Activated CD4-positive, alpha-beta memory T cell treated with anti-CD3 and anti-CD28 coated beads, Interleukin-2, amount 10 ng/mL, durations not matched to agents 7 days and 5 days (primary cell): ENCODE measurements at regions not wholly inside any gene's neighbourhood (a gene's known extent, or its start where the extent isn't known, plus 50 kb on each side); places are given as distances from the start of the nearest gene placed in this dataset.

Experiments
- CTCF ChIA-PET: fragments of 350-600 bp; sonication (Branson Sonifier 250); formaldehyde crosslinking; loops from one replicate; lab custom pipeline; 2021; ENCODE audit warnings: antibody characterized with exemption, inconsistent platforms; lab: Charles Lee
- POLR2A ChIA-PET: fragments of 350-600 bp; sonication (Branson Sonifier 250); formaldehyde crosslinking; loops from one replicate; lab custom pipeline; 2021; ENCODE audit warnings: antibody characterized with exemption; lab: Charles Lee
- DNase-seq: peaks from one replicate; pipeline ENCODE4 v3.0.0-alpha.2; 2020
- H3K27ac Mint-ChIP-seq: one replicate; pipeline ENCODE4 v1.8.0; 2021; ENCODE audit warnings: mild to moderate bottlenecking, mixed read lengths
- H3K27me3 Mint-ChIP-seq: one replicate; pipeline ENCODE4 v1.8.0; 2021; ENCODE audit warnings: mixed read lengths
- H3K36me3 Mint-ChIP-seq: one replicate; pipeline ENCODE4 v1.8.0; 2021; ENCODE audit warnings: low read depth, mixed read lengths
- H3K4me1 Mint-ChIP-seq: one replicate; pipeline ENCODE4 v1.8.0; 2021; ENCODE audit warnings: mixed read lengths
- H3K4me3 Mint-ChIP-seq: one replicate; pipeline ENCODE4 v1.8.0; 2021; ENCODE audit warnings: mild to moderate bottlenecking, mixed read lengths
- H3K9me3 Mint-ChIP-seq: one replicate; pipeline ENCODE4 v1.8.0; 2021; ENCODE audit warnings: mixed read lengths

GRCh38 chr12:60992087-60992486 is 1268.1 kb upstream of the USP15 start:
- Mint-ChIP-seq H3K36me3 (no peaks in the 10 kb centered on the region), H3K27me3 (no peaks in the 10 kb centered on the region), H3K4me1 (no peaks in the 10 kb centered on the region), H3K4me3 (no peak overlapping the region), H3K9me3 (no peaks in the 10 kb centered on the region), H3K27ac (no peak overlapping the region)
- ChIA-PET POLR2A (no interaction called here), CTCF (no interaction called here)
- no peak for DNase-seq

DNA sequence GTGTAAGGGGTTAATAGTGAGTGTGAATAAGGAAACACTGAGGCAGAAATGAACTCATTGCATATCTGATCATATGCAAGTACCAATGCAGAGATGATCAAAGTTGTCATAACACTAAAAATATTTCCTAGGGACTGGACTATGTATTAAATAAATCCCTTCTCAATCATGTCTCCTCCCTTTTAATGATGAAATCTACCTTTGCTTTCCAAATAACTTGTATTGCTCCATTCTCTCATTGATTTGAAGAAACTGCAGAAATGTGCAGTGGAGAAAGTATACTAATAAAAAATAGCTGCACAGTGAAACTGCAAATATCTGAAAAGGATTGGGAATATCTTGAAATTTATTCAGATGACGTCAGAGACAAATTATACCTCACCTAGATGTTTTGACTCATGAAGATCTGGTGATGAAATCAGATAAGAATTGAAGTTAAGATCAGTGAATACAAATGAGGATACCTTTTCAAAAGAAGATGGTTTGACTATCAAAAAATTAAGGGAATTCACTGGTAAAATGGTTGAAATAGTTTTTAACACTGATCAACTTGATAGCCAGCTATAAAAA is 1264.9 kb upstream of the USP15 start:
- CTCF ChIA-PET, result no interaction called here
- no peaks in the 10 kb centered on the region for H3K36me3 Mint-ChIP-seq

GRCh38 chr12:60997869-60998378 is 1262.3 kb upstream of the USP15 start:
- Mint-ChIP-seq H3K4me3 (no peak overlapping the region), H3K36me3 (no peaks in the 10 kb centered on the region), H3K27ac (no peak overlapping the region), H3K4me1 (no peaks in the 10 kb centered on the region), H3K9me3 (peaks cover 6% of the 10 kb centered on the region), H3K27me3 (no peaks in the 10 kb centered on the region)
- ChIA-PET POLR2A (no interaction called here), CTCF (no interaction called here)
- DNase-seq, result no peak

More for the DNA sequence above, 1264.9 kb upstream of the USP15 start:
- Mint-ChIP-seq H3K9me3 (peaks cover 4% of the 10 kb centered on the region), H3K4me3 (no peak overlapping the region), H3K4me1 (no peaks in the 10 kb centered on the region), H3K27ac (no peak overlapping the region), H3K27me3 (no peaks in the 10 kb centered on the region)
- DNase-seq, result no peak
- POLR2A ChIA-PET, result no interaction called here

DNA sequence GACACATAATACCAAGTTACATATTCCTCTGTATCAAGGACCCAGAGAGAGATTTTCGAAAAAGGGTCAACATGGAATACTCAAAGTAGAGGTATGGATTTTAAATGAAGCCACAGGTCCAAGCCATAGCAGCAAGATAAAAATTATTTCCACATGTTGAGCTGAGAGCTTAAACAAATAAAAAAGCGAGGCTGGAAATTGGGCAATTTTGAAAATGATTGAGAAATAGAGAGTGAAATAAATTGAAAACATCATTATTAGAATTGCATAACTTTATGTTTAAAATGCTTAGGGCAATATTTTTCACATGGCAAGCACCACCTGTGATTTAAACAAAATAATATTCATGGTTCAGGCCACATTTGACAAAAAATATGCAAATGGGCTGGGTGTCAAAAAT is 1251.0 kb upstream of the USP15 start:
- POLR2A ChIA-PET, result no interaction called here
- Mint-ChIP-seq H3K36me3 (no peaks in the 10 kb centered on the region), H3K4me1 (no peaks in the 10 kb centered on the region), H3K4me3 (no peak overlapping the region), H3K9me3 (no peaks in the 10 kb centered on the region), H3K27ac (no peak overlapping the region), H3K27me3 (no peaks in the 10 kb centered on the region)
- no peak for DNase-seq
- CTCF ChIA-PET, result no interaction called here

- no peak for DNase-seq
- no peaks in the 10 kb centered on the region for H3K27me3 Mint-ChIP-seq
- no peaks in the 10 kb centered on the region for H3K4me1 Mint-ChIP-seq
- H3K36me3 Mint-ChIP-seq, result no peaks in the 10 kb centered on the region
- H3K27ac Mint-ChIP-seq, result no peak overlapping the region
- CTCF ChIA-PET, result no interaction called here
- POLR2A ChIA-PET, result no interaction called here
- no peaks in the 10 kb centered on the region for H3K9me3 Mint-ChIP-seq
- H3K4me3 Mint-ChIP-seq, result no peak overlapping the region
Observed at GRCh38 chr12:61011767-61012423, 1248.3 kb upstream of the USP15 start.

GRCh38 chr12:61018571-61018970 is 1241.6 kb upstream of the USP15 start:
- POLR2A ChIA-PET, result no interaction called here
- no peaks in the 10 kb centered on the region for H3K27me3 Mint-ChIP-seq
- H3K36me3 Mint-ChIP-seq, result no peaks in the 10 kb centered on the region
- H3K9me3 Mint-ChIP-seq, result peaks cover 24% of the 10 kb centered on the region
- no peak for DNase-seq
- no peaks in the 10 kb centered on the region for H3K4me1 Mint-ChIP-seq
- no peak overlapping the region for H3K4me3 Mint-ChIP-seq
- no peak overlapping the region for H3K27ac Mint-ChIP-seq
- CTCF ChIA-PET, result no interaction called here

- Mint-ChIP-seq H3K36me3 (no peaks in the 10 kb centered on the region), H3K4me1 (no peaks in the 10 kb centered on the region), H3K27me3 (no peaks in the 10 kb centered on the region), H3K9me3 (peaks cover 30% of the 10 kb centered on the region), H3K27ac (no peak overlapping the region), H3K4me3 (no peak overlapping the region)
- DNase-seq, result no peak
- CTCF ChIA-PET, result no interaction called here
- POLR2A ChIA-PET, result no interaction called here
Observed at GRCh38 chr12:61023231-61023630, 1237.0 kb upstream of the USP15 start.

DNA sequence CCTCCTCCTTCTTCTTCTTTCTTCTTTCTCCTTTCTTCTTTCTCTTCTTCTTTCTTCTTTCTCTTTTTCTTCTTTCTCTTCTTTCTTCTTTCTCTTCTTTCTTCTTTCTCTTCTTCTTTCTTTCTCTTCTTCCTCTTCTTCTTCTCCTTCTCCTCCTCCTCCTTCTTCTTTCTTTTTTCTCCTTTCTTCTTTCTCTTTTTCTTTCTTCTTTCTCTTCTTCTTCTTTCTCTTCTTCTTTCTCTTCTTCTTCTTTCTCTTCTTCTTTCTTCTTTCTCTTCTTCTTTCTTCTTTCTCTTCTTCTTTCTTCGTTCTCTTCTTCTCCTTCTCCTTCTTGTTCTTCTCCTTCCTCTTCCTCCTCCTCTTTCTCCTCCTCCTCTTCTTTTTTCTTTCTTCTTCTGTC is 1230.7 kb upstream of the USP15 start:
- no peak overlapping the region for H3K4me3 Mint-ChIP-seq
- no peak overlapping the region for H3K27ac Mint-ChIP-seq
- H3K9me3 Mint-ChIP-seq, result peaks cover 15% of the 10 kb centered on the region
- DNase-seq, result no peak
- H3K27me3 Mint-ChIP-seq, result no peaks in the 10 kb centered on the region
- no peaks in the 10 kb centered on the region for H3K4me1 Mint-ChIP-seq
- ChIA-PET CTCF (no interaction called here), POLR2A (no interaction called here)
- no peaks in the 10 kb centered on the region for H3K36me3 Mint-ChIP-seq

- no peak overlapping the region for H3K4me3 Mint-ChIP-seq
- H3K9me3 Mint-ChIP-seq, result peaks cover 10% of the 10 kb centered on the region
- ChIA-PET POLR2A (no interaction called here), CTCF (no interaction called here)
- no peaks in the 10 kb centered on the region for H3K36me3 Mint-ChIP-seq
- no peak for DNase-seq
- H3K4me1 Mint-ChIP-seq, result no peaks in the 10 kb centered on the region
- no peaks in the 10 kb centered on the region for H3K27me3 Mint-ChIP-seq
- H3K27ac Mint-ChIP-seq, result no peak overlapping the region
Observed at GRCh38 chr12:61037792-61038191, 1222.4 kb upstream of the USP15 start.

GRCh38 chr12:61043838-61044237 is 1216.4 kb upstream of the USP15 start:
- Mint-ChIP-seq H3K4me3 (no peak overlapping the region), H3K9me3 (peaks cover 4% of the 10 kb centered on the region), H3K4me1 (no peaks in the 10 kb centered on the region), H3K27ac (no peak overlapping the region), H3K36me3 (no peaks in the 10 kb centered on the region), H3K27me3 (no peaks in the 10 kb centered on the region)
- no peak for DNase-seq
- POLR2A ChIA-PET, result no interaction called here
- CTCF ChIA-PET, result no interaction called here

GRCh38 chr12:61044766-61045165 is 1215.4 kb upstream of the USP15 start:
- no peaks in the 10 kb centered on the region for H3K27me3 Mint-ChIP-seq
- ChIA-PET POLR2A (no interaction called here), CTCF (no interaction called here)
- no peaks in the 10 kb centered on the region for H3K36me3 Mint-ChIP-seq
- no peak for DNase-seq
- H3K4me1 Mint-ChIP-seq, result no peaks in the 10 kb centered on the region
- no peak overlapping the region for H3K4me3 Mint-ChIP-seq
- H3K27ac Mint-ChIP-seq, result no peak overlapping the region
- peaks cover 4% of the 10 kb centered on the region for H3K9me3 Mint-ChIP-seq

DNA sequence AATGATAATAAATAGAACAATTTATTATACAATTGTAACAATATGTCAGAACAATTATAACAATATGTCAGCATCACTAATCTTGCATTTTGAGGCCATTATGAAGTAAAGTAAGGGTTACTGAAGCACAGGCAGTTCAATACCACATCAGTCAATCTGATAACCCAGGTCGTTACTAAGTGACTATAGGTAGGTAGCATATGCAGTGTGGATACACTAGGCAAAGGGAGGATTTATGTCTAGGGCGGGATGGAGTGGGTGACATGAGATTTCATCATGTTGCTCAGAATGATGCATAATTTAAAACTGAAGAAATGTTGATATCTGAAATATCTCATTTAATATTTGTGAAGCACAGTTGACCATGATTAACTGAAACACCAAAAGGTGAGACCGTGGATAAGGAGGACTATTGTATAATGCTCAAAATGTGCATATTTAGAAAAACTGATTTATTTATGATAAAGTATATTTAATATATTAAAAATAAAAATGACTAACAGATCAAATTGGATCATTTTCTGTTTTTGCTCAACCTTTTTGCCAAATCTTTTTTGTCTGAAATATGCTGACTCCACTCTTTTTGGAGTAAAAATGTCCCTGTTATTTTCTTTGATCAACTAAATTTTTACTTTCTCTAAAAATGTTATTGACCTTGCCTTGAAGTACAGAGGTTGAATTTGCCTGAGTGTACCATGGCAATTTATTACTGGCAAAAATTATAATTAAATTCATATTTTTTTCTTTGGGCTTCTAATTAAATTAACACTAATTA is 1189.4 kb upstream of the USP15 start:
- Mint-ChIP-seq H3K36me3 (no peaks in the 10 kb centered on the region), H3K27ac (no peak overlapping the region), H3K4me3 (no peak overlapping the region), H3K27me3 (no peaks in the 10 kb centered on the region), H3K4me1 (no peaks in the 10 kb centered on the region), H3K9me3 (no peaks in the 10 kb centered on the region)
- CTCF ChIA-PET, result no interaction called here
- no peak for DNase-seq
- POLR2A ChIA-PET, result no interaction called here

GRCh38 chr12:61072717-61073116 is 1187.5 kb upstream of the USP15 start:
- no peak overlapping the region for H3K4me3 Mint-ChIP-seq
- no peak overlapping the region for H3K27ac Mint-ChIP-seq
- no peaks in the 10 kb centered on the region for H3K36me3 Mint-ChIP-seq
- H3K4me1 Mint-ChIP-seq, result no peaks in the 10 kb centered on the region
- no peaks in the 10 kb centered on the region for H3K27me3 Mint-ChIP-seq
- CTCF ChIA-PET, result no interaction called here
- POLR2A ChIA-PET, result no interaction called here
- DNase-seq, result no peak
- peaks cover 3% of the 10 kb centered on the region for H3K9me3 Mint-ChIP-seq
